ENCODE measurements at regions not wholly inside any gene's neighbourhood (a gene's known extent, or its start where the extent isn't known, plus 50 kb on each side); places are given as distances from the start of the nearest gene placed in this dataset.
A peak's percentile ranks its signal among the peaks of the same experiment; 100 is the strongest.
"Not testable (repeated sequence)": the region's sequence is repeated elsewhere in the genome, so short reads cannot be mapped to it uniquely, and the experiment has no call there.

- no peak for TF ChIP-seq EP300 (IDR thresholded peaks at IDR 0.05)
- no peak for TF ChIP-seq POLR2AphosphoS5 (IDR thresholded peaks at IDR 0.05)
- TF ChIP-seq POLR2A (IDR thresholded peaks at IDR 0.05) = no peak
- no peak for TF ChIP-seq CTCF (IDR thresholded peaks at IDR 0.05)
- Histone ChIP-seq H3K27ac (no peak overlapping the region), H3K4me1 (no peaks in the 10 kb centered on the region), H3K36me3 (no peaks in the 10 kb centered on the region), H3K4me3 (no peak overlapping the region), H3K9me3 (no peaks in the 10 kb centered on the region), H3K27me3 (peaks cover 14% of the 10 kb centered on the region)
- DNase-seq (ENCODE audit: low spot score in 2 of 2) = no peak
- 89% methylated on average over 3 of the region's 3 CpGs for WGBS
Observed at GRCh38 chr1:228655796-228656394, 79.4 kb upstream of the RHOU start.

GRCh38 chr1:228662007-228662689 lies 73.1 kb upstream of the RHOU start:
- not testable (repeated sequence) for H3K4me3 ChIP-seq; DNase-seq (ENCODE audit: low spot score in 2 of 2); H3K27me3 ChIP-seq; H3K4me1 ChIP-seq; H3K27ac ChIP-seq; H3K36me3 ChIP-seq; H3K9me3 ChIP-seq
- WGBS = 87% methylated on average over 5 of the region's 5 CpGs

GRCh38 chr1:228664399-228664914 lies 70.8 kb upstream of the RHOU start:
- 41% methylated on average over 14 of the region's 14 CpGs for WGBS
- Histone ChIP-seq H3K9me3 (no peaks in the 10 kb centered on the region), H3K4me3 (no peak overlapping the region), H3K4me1 (no peaks in the 10 kb centered on the region), H3K27me3 (no peaks in the 10 kb centered on the region), H3K36me3 (no peaks in the 10 kb centered on the region), H3K27ac (no peak overlapping the region)
- peak; percentile 88 to 89 for DNase-seq (ENCODE audit: low spot score in 2 of 2)
- TF ChIP-seq POLR2A (IDR thresholded peaks at IDR 0.05) (no peak), CTCF (IDR thresholded peaks at IDR 0.05) (peak; percentile 73 to 80)

DNA sequence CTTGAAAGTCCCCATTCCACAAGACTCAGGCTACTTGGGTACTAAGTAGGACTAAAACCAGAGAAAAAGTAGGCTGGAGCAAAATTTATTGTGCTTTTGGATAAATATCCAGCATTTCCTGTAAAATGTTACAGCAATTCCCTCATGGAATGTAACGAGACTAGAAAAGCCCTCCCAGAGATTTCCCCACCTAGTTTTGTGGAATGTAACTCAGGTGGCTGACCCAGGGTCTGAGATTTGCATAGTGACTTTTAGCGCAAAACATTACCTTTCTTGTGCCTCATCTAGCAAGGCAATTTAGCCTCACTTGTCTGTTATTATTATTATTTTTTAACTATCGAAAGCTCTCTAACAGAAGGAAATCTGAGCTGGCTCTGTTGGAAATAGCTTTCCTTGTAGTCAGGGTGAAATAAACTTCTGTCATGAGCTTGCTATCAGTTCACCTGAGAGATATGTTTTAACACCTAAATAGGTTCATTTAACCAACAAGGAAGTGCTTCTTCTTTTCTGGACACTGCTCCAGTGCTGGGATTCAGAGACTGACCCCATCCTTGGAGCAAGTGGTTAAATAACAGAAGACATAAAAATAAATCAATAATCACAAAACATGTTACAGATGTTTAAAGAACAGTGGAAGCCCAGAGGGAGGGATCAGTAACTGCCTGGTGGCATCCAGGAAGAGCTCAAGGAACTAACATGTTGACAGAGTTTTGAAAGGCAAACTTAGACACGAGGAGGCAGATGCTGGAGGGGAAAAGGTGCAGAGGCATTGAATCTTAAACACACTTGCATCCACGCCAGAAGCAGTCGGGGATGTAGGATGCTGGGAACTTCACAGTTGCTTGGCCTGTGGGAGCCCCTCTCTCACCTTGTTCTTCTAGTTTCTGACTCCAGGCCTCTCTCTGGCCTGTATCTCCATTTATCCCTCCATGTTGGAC lies 68.3 kb upstream of the RHOU start:
- Histone ChIP-seq H3K9me3 (no peaks in the 10 kb centered on the region), H3K27ac (no peak overlapping the region), H3K36me3 (no peaks in the 10 kb centered on the region), H3K4me1 (no peaks in the 10 kb centered on the region), H3K27me3 (no peaks in the 10 kb centered on the region), H3K4me3 (no peak overlapping the region)
- 73% methylated on average over 6 of the region's 6 CpGs for WGBS
- TF ChIP-seq EP300 (IDR thresholded peaks at IDR 0.05) (no peak), CTCF (IDR thresholded peaks at IDR 0.05) (no peak), POLR2A (IDR thresholded peaks at IDR 0.05) (no peak), POLR2AphosphoS5 (IDR thresholded peaks at IDR 0.05) (no peak)
- no peak for DNase-seq (ENCODE audit: low spot score in 2 of 2)

GRCh38 chr1:228668553-228669241 lies 66.6 kb upstream of the RHOU start:
- Histone ChIP-seq H3K27ac (no peak overlapping the region), H3K9me3 (no peaks in the 10 kb centered on the region), H3K4me1 (no peaks in the 10 kb centered on the region), H3K4me3 (no peak overlapping the region), H3K36me3 (no peaks in the 10 kb centered on the region), H3K27me3 (no peaks in the 10 kb centered on the region)
- 62% methylated on average over 4 of the region's 5 CpGs for WGBS
- no peak for TF ChIP-seq CTCF (IDR thresholded peaks at IDR 0.05)
- TF ChIP-seq POLR2AphosphoS5 (IDR thresholded peaks at IDR 0.05) = no peak
- TF ChIP-seq EP300 (IDR thresholded peaks at IDR 0.05) = no peak
- no peak for TF ChIP-seq POLR2A (IDR thresholded peaks at IDR 0.05)
- no peak for DNase-seq (ENCODE audit: low spot score in 2 of 2)
